B cell (primary cell): ENCODE measurements at regions not wholly inside any gene's neighbourhood (a gene's known extent, or its start where the extent isn't known, plus 50 kb on each side); places are given as distances from the start of the nearest gene placed in this dataset.

Experiments used
- ATAC-seq: fragments of 200-7000 bp; cut with Tn5 transposase; one replicate; pipeline ENCODE4 v1.10.0; 2021; ENCODE audit warnings: low read depth, mild to moderate bottlenecking, moderate number of reproducible peaks, moderate library complexity
- CTCF ChIA-PET: fragments of 350-600 bp; sonication (Branson Sonifier 250); formaldehyde crosslinking; loops from one replicate; lab custom pipeline; 2021; ENCODE audit warnings: antibody characterized with exemption, inconsistent platforms; lab: Charles Lee
- POLR2A ChIA-PET: fragments of 350-600 bp; sonication (Branson Sonifier 250); formaldehyde crosslinking; loops from one replicate; lab custom pipeline; 2021; ENCODE audit warnings: antibody characterized with exemption; lab: Charles Lee
- DNase-seq: peaks from one replicate; pipeline ENCODE4 v3.0.0; 2013
- H2AFZ ChIP-seq: 2 replicates; pipeline ENCODE4 v1.6.1; 2012; ENCODE audit warnings: mild to moderate bottlenecking, low read depth, low read length; ENCODE audit not compliant: insufficient read depth, poor library complexity, severe bottlenecking
- H3K27ac ChIP-seq, 2 donors: 1 replicate in 1 of 2; 2 replicates in 1 of 2; pipeline ENCODE4 v1.5.1; 2012 to 2013; ENCODE audit warnings: low read length in 2 of 2, mild to moderate bottlenecking in 2 of 2, moderate library complexity in 1 of 2
- H3K27me3 ChIP-seq, 4 experiments: fragments of 200-600 bp in 1 of 4; sonication (generic) in 1 of 4; replicated peaks in 1 of 4; 1 replicate in 2 of 4; 2 replicates in 2 of 4; pipeline versions ENCODE4 v1.6.1 to v1.7.0; 2013 to 2016; ENCODE audit warnings: low read length in 3 of 4, mild to moderate bottlenecking in 2 of 4, mixed read lengths in 1 of 4, moderate library complexity in 1 of 4; ENCODE audit not compliant: insufficient read depth in 4 of 4, control insufficient read depth in 3 of 4; ENCODE audit errors: control extremely low read depth in 1 of 4
- H3K36me3 ChIP-seq, 2 experiments: replicated peaks in 1 of 2; 1 replicate in 1 of 2; 2 replicates in 1 of 2; pipeline versions ENCODE4 v1.6.1 to v1.7.1; 2013; ENCODE audit warnings: low read length in 1 of 2; ENCODE audit not compliant: insufficient read depth in 2 of 2, control insufficient read depth in 1 of 2; ENCODE audit errors: control extremely low read depth in 1 of 2, extremely low read depth in 1 of 2
- H3K4me1 ChIP-seq, 2 donors: fragments of 200-600 bp in 1 of 2; sonication (generic) in 1 of 2; 1 replicate in 1 of 2; 2 replicates in 1 of 2; pipeline versions ENCODE4 v1.5.1 to v1.6.1; 2013 to 2017; ENCODE audit warnings: low read length in 2 of 2; ENCODE audit not compliant: control insufficient read depth in 2 of 2, insufficient read depth in 2 of 2
- H3K4me2 ChIP-seq: replicated peaks from 2 replicates; pipeline ENCODE3; 2012; ENCODE audit warnings: mild to moderate bottlenecking, low read depth, low read length; ENCODE audit not compliant: poor library complexity, severe bottlenecking
- H3K4me3 ChIP-seq, 5 experiments: fragments of 200-600 bp in 1 of 5; sonication (generic) in 1 of 5; 1 replicate in 3 of 5; 2 replicates in 2 of 5; pipeline versions ENCODE4 v1.5.1 to v1.7.0; 2011 to 2016; ENCODE audit warnings: low read length in 4 of 5, mild to moderate bottlenecking in 4 of 5, low read depth in 2 of 5, control low read depth in 1 of 5, moderate library complexity in 1 of 5; ENCODE audit not compliant: insufficient read depth in 1 of 5; ENCODE audit errors: control extremely low read depth in 1 of 5, extremely low read depth in 1 of 5
- H3K79me2 ChIP-seq: fragments of 200-600 bp; sonication (generic); one replicate; pipeline ENCODE4 v1.6.0; 2016; ENCODE audit warnings: low read length; ENCODE audit not compliant: control insufficient read depth, insufficient read depth
- H3K9ac ChIP-seq: fragments of 200-600 bp; sonication (generic); 2 replicates; pipeline ENCODE4 v1.6.1; 2017; ENCODE audit warnings: mild to moderate bottlenecking, low read length, moderate library complexity
- H3K9me3 ChIP-seq, 3 donors: one replicate each; pipeline versions ENCODE4 v1.6.1 to v1.7.1; 2013; ENCODE audit warnings: low read length in 2 of 3; ENCODE audit not compliant: control insufficient read depth in 2 of 3, insufficient read depth in 1 of 3; ENCODE audit errors: control extremely low read depth in 1 of 3
- H4K20me1 ChIP-seq: 2 replicates; pipeline ENCODE4 v1.6.0; 2012; ENCODE audit warnings: mild to moderate bottlenecking, low read length; ENCODE audit not compliant: insufficient read depth, control insufficient read depth, poor library complexity, severe bottlenecking
- H3K27ac Mint-ChIP-seq: one replicate; pipeline ENCODE4 v1.8.0; 2021; ENCODE audit warnings: mixed read lengths
- H3K27me3 Mint-ChIP-seq: one replicate; pipeline ENCODE4 v1.8.0; 2021; ENCODE audit warnings: mixed read lengths
- H3K4me1 Mint-ChIP-seq: one replicate; pipeline ENCODE4 v1.8.0; 2021; ENCODE audit warnings: mixed read lengths
- H3K4me3 Mint-ChIP-seq: one replicate; pipeline ENCODE4 v1.8.0; 2021; ENCODE audit warnings: mixed read lengths
- H3K9me3 Mint-ChIP-seq: one replicate; pipeline ENCODE4 v1.8.0; 2022; ENCODE audit warnings: mixed read lengths; ENCODE audit not compliant: insufficient read depth
- EZH2 ChIP-seq: IDR thresholded peaks from 2 replicates; pipeline ENCODE4 v1.6.1; 2012; ENCODE audit warnings: borderline replicate concordance, low read depth, mild to moderate bottlenecking, moderate library complexity, low read length; ENCODE audit not compliant: insufficient read depth, poor library complexity, severe bottlenecking
- WGBS: methylation state at CpG from one replicate; pipeline ENCODE4 v1.1.5; 2013; ENCODE audit warnings: missing lambda C conversion rate; ENCODE audit not compliant: insufficient coverage; 5-methylcytosine and 5-hydroxymethylcytosine counted together
- intact Hi-C: fragments of 100-400 bp; cut with micrococcal nuclease; formaldehyde crosslinking; loops from one replicate; pipeline ENCODE4 v1.10.0; 2022
- TF ChIP-seq, protein P1 (sequence below): fragments of 200-600 bp; IDR thresholded peaks from one replicate; pipeline ENCODE4 v1.8.0; 2022; ENCODE audit warnings: antibody characterized with exemption, mild to moderate bottlenecking

DNA sequence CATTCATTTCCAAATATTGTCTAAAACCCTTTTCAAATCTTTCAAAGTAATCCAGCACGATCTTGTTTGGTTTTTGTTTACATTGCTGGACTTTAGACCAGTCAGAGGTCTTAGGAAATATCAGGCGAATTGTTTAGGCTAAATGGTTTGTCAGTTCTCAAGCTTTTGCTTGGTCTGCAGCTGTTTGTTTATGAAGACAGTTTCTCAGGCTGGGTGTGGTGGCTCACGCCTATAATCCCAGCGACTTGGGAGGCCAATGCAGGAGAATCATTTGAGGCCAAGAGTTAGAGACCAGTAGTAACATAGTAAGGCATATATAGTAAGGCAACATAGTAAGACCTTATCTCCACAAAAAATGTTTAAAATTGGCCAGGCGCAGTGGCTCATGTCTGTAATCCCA, 77.5 kb downstream of the DNTTIP2 start:
- Histone ChIP-seq H3K4me2 (no peak overlapping the region), H3K36me3 (no peaks in the 10 kb centered on the region), H3K4me1 (no peaks in the 10 kb centered on the region), H3K9ac (no peak overlapping the region), H3K4me3 (no peak overlapping the region), H3K27me3 (no peaks in the 10 kb centered on the region), H2AFZ (no peak overlapping the region), H3K79me2 (no peaks in the 10 kb centered on the region), H3K27ac (no peak overlapping the region), H4K20me1 (no peaks in the 10 kb centered on the region), H3K9me3 (no peaks in the 10 kb centered on the region)
- H3K9me3 Mint-ChIP-seq = no peaks in the 10 kb centered on the region
- intact Hi-C loops = no loop called here
- WGBS = 100% methylated on average over 2 of the region's 5 CpGs
- no peak for ATAC-seq
- TF ChIP-seq EZH2 = no peak
- TF ChIP-seq, protein P1, sequence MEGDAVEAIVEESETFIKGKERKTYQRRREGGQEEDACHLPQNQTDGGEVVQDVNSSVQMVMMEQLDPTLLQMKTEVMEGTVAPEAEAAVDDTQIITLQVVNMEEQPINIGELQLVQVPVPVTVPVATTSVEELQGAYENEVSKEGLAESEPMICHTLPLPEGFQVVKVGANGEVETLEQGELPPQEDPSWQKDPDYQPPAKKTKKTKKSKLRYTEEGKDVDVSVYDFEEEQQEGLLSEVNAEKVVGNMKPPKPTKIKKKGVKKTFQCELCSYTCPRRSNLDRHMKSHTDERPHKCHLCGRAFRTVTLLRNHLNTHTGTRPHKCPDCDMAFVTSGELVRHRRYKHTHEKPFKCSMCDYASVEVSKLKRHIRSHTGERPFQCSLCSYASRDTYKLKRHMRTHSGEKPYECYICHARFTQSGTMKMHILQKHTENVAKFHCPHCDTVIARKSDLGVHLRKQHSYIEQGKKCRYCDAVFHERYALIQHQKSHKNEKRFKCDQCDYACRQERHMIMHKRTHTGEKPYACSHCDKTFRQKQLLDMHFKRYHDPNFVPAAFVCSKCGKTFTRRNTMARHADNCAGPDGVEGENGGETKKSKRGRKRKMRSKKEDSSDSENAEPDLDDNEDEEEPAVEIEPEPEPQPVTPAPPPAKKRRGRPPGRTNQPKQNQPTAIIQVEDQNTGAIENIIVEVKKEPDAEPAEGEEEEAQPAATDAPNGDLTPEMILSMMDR = no peak
- no peak overlapping the region for H3K27ac Mint-ChIP-seq
- no peaks in the 10 kb centered on the region for H3K27me3 Mint-ChIP-seq
- CTCF ChIA-PET = no interaction called here
- POLR2A ChIA-PET = no interaction called here
- DNase-seq = no peak
- no peak overlapping the region for H3K4me3 Mint-ChIP-seq
- no peaks in the 10 kb centered on the region for H3K4me1 Mint-ChIP-seq

DNA sequence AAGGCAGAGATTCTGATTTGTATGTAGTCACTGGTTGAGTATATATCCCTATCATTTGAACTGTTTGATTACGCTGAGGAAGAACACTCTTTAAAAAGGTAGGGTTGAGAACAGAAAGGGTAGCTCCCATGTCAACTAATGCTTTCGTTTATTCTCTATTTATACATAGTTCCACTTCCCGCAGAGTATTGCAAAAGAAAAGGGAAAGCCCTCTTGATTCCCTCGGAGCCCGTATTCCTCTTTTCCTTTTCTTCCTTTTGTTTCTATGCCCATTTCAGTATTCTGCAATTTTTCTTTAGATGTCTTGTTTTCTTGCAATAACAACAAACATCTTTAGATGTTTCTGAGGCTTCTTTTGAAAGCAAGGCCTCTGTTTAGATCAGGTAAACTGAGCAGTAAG, 78.2 kb downstream of the DNTTIP2 start:
- WGBS = no CpG with 5 or more reads among the region's 5 CpGs
- no peak overlapping the region for H3K9ac ChIP-seq
- H3K79me2 ChIP-seq = no peaks in the 10 kb centered on the region
- H4K20me1 ChIP-seq = no peaks in the 10 kb centered on the region
- TF ChIP-seq, protein P1 = no peak
- TF ChIP-seq EZH2 = no peak
- Mint-ChIP-seq H3K9me3 (no peaks in the 10 kb centered on the region), H3K27me3 (no peaks in the 10 kb centered on the region), H3K27ac (no peak overlapping the region), H3K4me3 (no peak overlapping the region), H3K4me1 (no peaks in the 10 kb centered on the region)
- no peaks in the 10 kb centered on the region for H3K36me3 ChIP-seq
- no peaks in the 10 kb centered on the region for H3K4me1 ChIP-seq
- H3K4me3 ChIP-seq = no peak overlapping the region
- no peak overlapping the region for H2AFZ ChIP-seq
- intact Hi-C loops = no loop called here
- H3K27me3 ChIP-seq = no peaks in the 10 kb centered on the region
- ChIA-PET CTCF (interaction anchor here (3.5 kb wide), 1 partner anchor 13 kb away, joined by 21 read pairs; no protein-coding TSS in a partner anchor), POLR2A (no interaction called here)
- H3K9me3 ChIP-seq = no peaks in the 10 kb centered on the region
- ATAC-seq = no peak
- no peak overlapping the region for H3K4me2 ChIP-seq
- no peak overlapping the region for H3K27ac ChIP-seq
- DNase-seq = no peak
